ENCODE measurements at regions not wholly inside any gene's neighbourhood (a gene's known extent, or its start where the extent isn't known, plus 50 kb on each side); places are given as distances from the start of the nearest gene placed in this dataset.

DNA sequence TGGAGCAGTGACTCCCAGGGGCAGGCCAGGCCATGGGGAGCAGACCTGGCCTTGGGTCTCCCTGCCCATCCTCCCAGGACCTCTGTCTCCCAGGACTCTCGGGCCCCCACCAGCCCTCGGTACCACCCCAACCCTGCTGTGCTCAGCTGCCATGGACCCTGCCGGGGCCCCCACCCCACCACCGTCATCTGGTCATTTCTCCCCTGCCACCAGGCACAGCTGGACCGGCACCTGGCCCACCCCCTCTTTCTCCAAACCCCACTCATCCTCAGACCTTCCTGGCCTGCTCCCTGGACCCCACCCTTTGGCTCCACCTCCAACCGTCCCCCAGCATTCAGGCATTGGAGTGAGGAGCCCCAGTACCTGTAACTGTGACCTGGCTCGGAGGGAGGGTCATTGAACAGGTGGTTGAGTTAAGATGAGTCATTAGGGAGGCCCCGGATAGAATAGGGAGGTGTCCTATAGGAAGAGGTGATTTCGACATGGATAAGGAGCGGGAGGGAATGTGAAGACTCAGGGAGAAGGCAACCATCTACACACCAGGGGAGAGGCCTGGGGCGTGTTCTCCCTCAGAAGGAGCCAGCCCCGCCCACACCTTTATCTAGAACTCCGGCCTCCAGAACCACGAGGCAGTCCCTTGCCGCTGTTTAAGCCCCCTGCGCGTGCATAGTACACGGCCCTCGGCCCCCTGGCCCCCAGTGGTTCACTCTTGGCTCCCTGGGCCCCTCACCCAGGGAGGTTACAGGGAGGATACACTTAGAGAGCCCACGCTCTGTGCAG, 1395.9 kb downstream of the BRD1 start:
- TF ChIP-seq, protein P1, sequence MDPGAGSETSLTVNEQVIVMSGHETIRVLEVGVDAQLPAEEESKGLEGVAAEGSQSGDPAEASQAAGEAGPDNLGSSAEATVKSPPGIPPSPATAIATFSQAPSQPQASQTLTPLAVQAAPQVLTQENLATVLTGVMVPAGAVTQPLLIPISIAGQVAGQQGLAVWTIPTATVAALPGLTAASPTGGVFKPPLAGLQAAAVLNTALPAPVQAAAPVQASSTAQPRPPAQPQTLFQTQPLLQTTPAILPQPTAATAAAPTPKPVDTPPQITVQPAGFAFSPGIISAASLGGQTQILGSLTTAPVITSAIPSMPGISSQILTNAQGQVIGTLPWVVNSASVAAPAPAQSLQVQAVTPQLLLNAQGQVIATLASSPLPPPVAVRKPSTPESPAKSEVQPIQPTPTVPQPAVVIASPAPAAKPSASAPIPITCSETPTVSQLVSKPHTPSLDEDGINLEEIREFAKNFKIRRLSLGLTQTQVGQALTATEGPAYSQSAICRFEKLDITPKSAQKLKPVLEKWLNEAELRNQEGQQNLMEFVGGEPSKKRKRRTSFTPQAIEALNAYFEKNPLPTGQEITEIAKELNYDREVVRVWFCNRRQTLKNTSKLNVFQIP (CRISPR knock-in tag; IDR thresholded peaks at IDR 0.05; ENCODE audit: borderline replicate concordance, low read depth), result no peak
- TF ChIP-seq TCF4 (CRISPR knock-in tag; IDR thresholded peaks at IDR 0.05; ENCODE audit: borderline replicate concordance) (no peak), SNAI2 (CRISPR knock-in tag; IDR thresholded peaks at IDR 0.05) (no peak), CSDC2 (CRISPR knock-in tag; IDR thresholded peaks at IDR 0.05) (no peak), ZC3H10 (CRISPR knock-in tag; IDR thresholded peaks at IDR 0.05) (no peak)
- TF ChIP-seq, protein P2, sequence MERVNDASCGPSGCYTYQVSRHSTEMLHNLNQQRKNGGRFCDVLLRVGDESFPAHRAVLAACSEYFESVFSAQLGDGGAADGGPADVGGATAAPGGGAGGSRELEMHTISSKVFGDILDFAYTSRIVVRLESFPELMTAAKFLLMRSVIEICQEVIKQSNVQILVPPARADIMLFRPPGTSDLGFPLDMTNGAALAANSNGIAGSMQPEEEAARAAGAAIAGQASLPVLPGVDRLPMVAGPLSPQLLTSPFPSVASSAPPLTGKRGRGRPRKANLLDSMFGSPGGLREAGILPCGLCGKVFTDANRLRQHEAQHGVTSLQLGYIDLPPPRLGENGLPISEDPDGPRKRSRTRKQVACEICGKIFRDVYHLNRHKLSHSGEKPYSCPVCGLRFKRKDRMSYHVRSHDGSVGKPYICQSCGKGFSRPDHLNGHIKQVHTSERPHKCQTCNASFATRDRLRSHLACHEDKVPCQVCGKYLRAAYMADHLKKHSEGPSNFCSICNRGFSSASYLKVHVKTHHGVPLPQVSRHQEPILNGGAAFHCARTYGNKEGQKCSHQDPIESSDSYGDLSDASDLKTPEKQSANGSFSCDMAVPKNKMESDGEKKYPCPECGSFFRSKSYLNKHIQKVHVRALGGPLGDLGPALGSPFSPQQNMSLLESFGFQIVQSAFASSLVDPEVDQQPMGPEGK (CRISPR knock-in tag; IDR thresholded peaks at IDR 0.05; ENCODE audit: borderline replicate concordance), result no peak

Measured in SK-N-SH treated with all-trans-retinoic acid at 6 μM for 48 hours (cell line).